Vagina (tissue), 2 donors: ENCODE measurements at regions not wholly inside any gene's neighbourhood (a gene's known extent, or its start where the extent isn't known, plus 50 kb on each side); places are given as distances from the start of the nearest gene placed in this dataset.

Experiments used
- POLR2A ChIP-seq, 2 donors: fragments of 450-650 bp; IDR thresholded peaks; one replicate each; pipeline ENCODE4 v1.6.1; 2017; ENCODE audit warnings: antibody characterized with exemption in 2 of 2, mild to moderate bottlenecking in 2 of 2, moderate library complexity in 2 of 2
- POLR2AphosphoS5 ChIP-seq, 2 donors: sonication (generic); formaldehyde crosslinking; IDR thresholded peaks; one replicate each; pipeline ENCODE4 v1.9.0; 2017; ENCODE audit warnings: antibody characterized with exemption in 2 of 2, mild to moderate bottlenecking in 2 of 2, low read depth in 1 of 2; ENCODE audit not compliant: insufficient read depth in 1 of 2
- TF ChIP-seq, protein P1 (sequence below), 3 experiments: fragments of 450-650 bp in 2 of 3; fragments of 200-600 bp in 1 of 3; sonication (generic) in 1 of 3; IDR thresholded peaks; one replicate each; pipeline ENCODE4 v1.5.1; 2017 to 2019; ENCODE audit warnings: antibody characterized with exemption in 3 of 3, mild to moderate bottlenecking in 2 of 3, moderate library complexity in 2 of 3

DNA sequence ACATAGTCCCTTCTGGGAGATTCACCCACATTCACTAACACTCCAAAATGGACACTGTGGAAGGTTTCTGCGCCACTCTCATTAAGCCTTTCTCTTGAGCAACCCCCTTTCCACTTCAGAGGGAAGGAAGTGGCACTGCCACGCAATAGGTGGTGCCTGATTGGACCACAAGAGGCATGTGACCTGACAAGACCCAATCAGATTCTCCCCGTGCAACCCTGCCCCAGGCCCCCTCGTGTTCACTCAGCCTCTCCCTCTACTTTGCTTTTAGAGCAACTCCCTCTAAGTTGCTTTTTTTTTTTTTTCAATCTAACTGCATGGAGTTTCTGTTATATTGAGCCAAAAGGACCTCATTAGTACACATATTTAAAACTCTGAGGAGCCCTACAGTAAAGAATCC lies 158.0 kb downstream of the EN1 start:
- TF ChIP-seq, protein P1, sequence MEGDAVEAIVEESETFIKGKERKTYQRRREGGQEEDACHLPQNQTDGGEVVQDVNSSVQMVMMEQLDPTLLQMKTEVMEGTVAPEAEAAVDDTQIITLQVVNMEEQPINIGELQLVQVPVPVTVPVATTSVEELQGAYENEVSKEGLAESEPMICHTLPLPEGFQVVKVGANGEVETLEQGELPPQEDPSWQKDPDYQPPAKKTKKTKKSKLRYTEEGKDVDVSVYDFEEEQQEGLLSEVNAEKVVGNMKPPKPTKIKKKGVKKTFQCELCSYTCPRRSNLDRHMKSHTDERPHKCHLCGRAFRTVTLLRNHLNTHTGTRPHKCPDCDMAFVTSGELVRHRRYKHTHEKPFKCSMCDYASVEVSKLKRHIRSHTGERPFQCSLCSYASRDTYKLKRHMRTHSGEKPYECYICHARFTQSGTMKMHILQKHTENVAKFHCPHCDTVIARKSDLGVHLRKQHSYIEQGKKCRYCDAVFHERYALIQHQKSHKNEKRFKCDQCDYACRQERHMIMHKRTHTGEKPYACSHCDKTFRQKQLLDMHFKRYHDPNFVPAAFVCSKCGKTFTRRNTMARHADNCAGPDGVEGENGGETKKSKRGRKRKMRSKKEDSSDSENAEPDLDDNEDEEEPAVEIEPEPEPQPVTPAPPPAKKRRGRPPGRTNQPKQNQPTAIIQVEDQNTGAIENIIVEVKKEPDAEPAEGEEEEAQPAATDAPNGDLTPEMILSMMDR (IDR thresholded peaks at IDR 0.05), result no peak
- TF ChIP-seq POLR2A (IDR thresholded peaks at IDR 0.05) (no peak), POLR2AphosphoS5 (IDR thresholded peaks at IDR 0.05; ENCODE audit: insufficient read depth in 1 of 2, low read depth in 1 of 2) (no peak)
